ENCODE measurements at regions not wholly inside any gene's neighbourhood (a gene's known extent, or its start where the extent isn't known, plus 50 kb on each side); places are given as distances from the start of the nearest gene placed in this dataset.
A peak's percentile ranks its signal among the peaks of the same experiment; 100 is the strongest.

- dilution Hi-C loops (cut with MboI; ENCODE audit: extremely low pct_ligation_motif_present, low sequenced_read_pairs): no loop called here
- TF ChIP-seq EZH2 (IDR thresholded peaks at IDR 0.05; ENCODE audit: low read length) (no peak), CTCF (optimal IDR thresholded peaks at IDR 0.05 in 1 of 3, IDR thresholded peaks at IDR 0.05 in 1 of 3, conservative IDR thresholded peaks at IDR 0.05 in 1 of 3; ENCODE audit: extremely low read depth in 1 of 3, insufficient read depth in 2 of 3, low read length in 3 of 3) (no peak)
- Histone ChIP-seq H3K4me3 (ENCODE audit: control insufficient read depth in 2 of 3, extremely low read depth in 1 of 3, insufficient read depth in 2 of 3, low read depth in 1 of 3, low read length in 3 of 3) (no peak overlapping the region), H3K4me1 (ENCODE audit: control insufficient read depth, extremely low read depth, insufficient read depth, low read length) (peaks cover 14% of the 10 kb centered on the region), H3K36me3 (ENCODE audit: control insufficient read depth in 2 of 2, extremely low read depth in 1 of 2, insufficient read depth in 2 of 2, low read length in 2 of 2) (no peaks in the 10 kb centered on the region), H3K9me3 (ENCODE audit: control insufficient read depth, low read depth, low read length) (peaks cover 2% of the 10 kb centered on the region), H3K79me2 (ENCODE audit: control insufficient read depth, insufficient read depth, low read length) (no peaks in the 10 kb centered on the region), H3K27me3 (ENCODE audit: control insufficient read depth, extremely low read depth, insufficient read depth, low read length) (no peaks in the 10 kb centered on the region), H2AFZ (ENCODE audit: control insufficient read depth, low read length) (no peak overlapping the region), H3K9me1 (ENCODE audit: control insufficient read depth, extremely low read depth, insufficient read depth, low read length) (no peaks in the 10 kb centered on the region), H3K9ac (ENCODE audit: control insufficient read depth, extremely low read depth, insufficient read depth, low read length) (no peak overlapping the region), H4K20me1 (ENCODE audit: control insufficient read depth, extremely low read depth, insufficient read depth, low read length) (no peaks in the 10 kb centered on the region), H3K4me2 (ENCODE audit: control insufficient read depth, extremely low read depth, insufficient read depth, low read depth, low read length) (no peak overlapping the region), H3K27ac (ENCODE audit: control insufficient read depth, insufficient read depth, low read length) (no peak overlapping the region)
- DNase-seq (ENCODE audit: low read depth, low spot score) (no peak), FAIRE-seq (no peak)
These were observed 63.4 kb upstream of the NAMPT start for GRCh38 chr7:106348231-106348630.

DNA sequence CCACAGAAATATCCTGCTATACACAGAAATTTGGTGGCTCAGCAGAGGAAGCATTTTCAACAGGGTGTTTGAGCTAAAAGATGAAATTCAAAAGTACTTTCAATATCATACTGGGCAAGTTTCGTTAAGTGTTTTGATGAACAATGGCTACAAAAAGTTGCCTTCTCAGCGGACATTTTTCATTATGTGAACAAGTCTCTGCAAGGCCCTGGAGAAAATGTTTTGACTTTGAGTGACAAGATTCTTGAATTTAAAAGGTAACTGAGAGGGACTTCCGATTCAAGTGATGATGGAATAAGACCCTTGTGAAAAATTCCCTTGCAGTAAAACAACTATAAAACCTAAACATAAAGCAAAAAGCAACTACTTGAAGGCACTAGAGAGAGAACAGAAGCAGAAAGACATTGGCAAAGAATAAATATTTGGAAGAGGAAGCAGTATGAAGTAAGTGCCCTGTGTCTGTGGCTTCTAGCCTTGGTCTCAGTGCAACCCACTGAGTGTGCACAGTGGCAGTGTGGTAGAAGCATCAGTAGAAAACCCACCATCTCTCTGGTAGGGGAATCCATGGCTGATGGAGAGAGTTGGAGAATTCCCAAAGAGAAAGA lies 62.5 kb upstream of the NAMPT start:
- Histone ChIP-seq H3K27ac (ENCODE audit: control insufficient read depth, insufficient read depth, low read length) (peak overlapping the region; percentile 16), H3K9ac (ENCODE audit: control insufficient read depth, extremely low read depth, insufficient read depth, low read length) (no peak overlapping the region), H3K4me3 (ENCODE audit: control insufficient read depth in 2 of 3, extremely low read depth in 1 of 3, insufficient read depth in 2 of 3, low read depth in 1 of 3, low read length in 3 of 3) (no peak overlapping the region), H3K36me3 (ENCODE audit: control insufficient read depth in 2 of 2, extremely low read depth in 1 of 2, insufficient read depth in 2 of 2, low read length in 2 of 2) (no peaks in the 10 kb centered on the region), H3K79me2 (ENCODE audit: control insufficient read depth, insufficient read depth, low read length) (no peaks in the 10 kb centered on the region), H2AFZ (ENCODE audit: control insufficient read depth, low read length) (no peak overlapping the region), H4K20me1 (ENCODE audit: control insufficient read depth, extremely low read depth, insufficient read depth, low read length) (no peaks in the 10 kb centered on the region), H3K9me1 (ENCODE audit: control insufficient read depth, extremely low read depth, insufficient read depth, low read length) (no peaks in the 10 kb centered on the region), H3K9me3 (ENCODE audit: control insufficient read depth, low read depth, low read length) (peaks cover 5% of the 10 kb centered on the region), H3K27me3 (ENCODE audit: control insufficient read depth, extremely low read depth, insufficient read depth, low read length) (no peaks in the 10 kb centered on the region), H3K4me2 (ENCODE audit: control insufficient read depth, extremely low read depth, insufficient read depth, low read depth, low read length) (no peak overlapping the region), H3K4me1 (ENCODE audit: control insufficient read depth, extremely low read depth, insufficient read depth, low read length) (peaks cover 14% of the 10 kb centered on the region)
- dilution Hi-C loops (cut with MboI; ENCODE audit: extremely low pct_ligation_motif_present, low sequenced_read_pairs): no loop called here
- TF ChIP-seq CTCF (optimal IDR thresholded peaks at IDR 0.05 in 1 of 3, IDR thresholded peaks at IDR 0.05 in 1 of 3, conservative IDR thresholded peaks at IDR 0.05 in 1 of 3; ENCODE audit: extremely low read depth in 1 of 3, insufficient read depth in 2 of 3, low read length in 3 of 3): no peak
- no peak for TF ChIP-seq EZH2 (IDR thresholded peaks at IDR 0.05; ENCODE audit: low read length)
- no peak for DNase-seq (ENCODE audit: low read depth, low spot score)
- no peak for FAIRE-seq
